H1 (cell line): ENCODE measurements at regions not wholly inside any gene's neighbourhood (a gene's known extent, or its start where the extent isn't known, plus 50 kb on each side); places are given as distances from the start of the nearest gene placed in this dataset.

Source experiments
- CEBPB ChIP-seq: IDR thresholded peaks from 2 replicates; pipeline ENCODE4 v1.6.1; 2012; ENCODE audit warnings: low read depth, low read length
- CHD2 ChIP-seq: IDR thresholded peaks from 2 replicates; pipeline ENCODE4 v1.6.1; 2012; ENCODE audit warnings: low read length, improper control_type of control experiment
- CREB1 ChIP-seq: IDR thresholded peaks from 2 replicates; pipeline ENCODE4 v1.6.1; 2012; ENCODE audit warnings: inconsistent platforms
- EP300 ChIP-seq, 2 experiments: IDR thresholded peaks; 1 replicate in 1 of 2; 2 replicates in 1 of 2; pipeline ENCODE4 v1.6.1; 2011 to 2012; ENCODE audit warnings: low read depth in 2 of 2, low read length in 2 of 2, mild to moderate bottlenecking in 2 of 2, borderline replicate concordance in 1 of 2, inconsistent platforms in 1 of 2, moderate library complexity in 1 of 2
- KDM1A ChIP-seq: fragments of 200-600, 300-600 bp; sonication (generic); IDR thresholded peaks from 2 replicates; pipeline ENCODE4 v1.7.1; 2016; ENCODE audit warnings: mild to moderate bottlenecking, low read length, borderline replicate concordance
- POLR2AphosphoS5 ChIP-seq: IDR thresholded peaks from 2 replicates; pipeline ENCODE4 v1.6.1; 2011; ENCODE audit warnings: low read depth, low read length
- SUZ12 ChIP-seq: fragments of 200-600 bp; sonication (generic); IDR thresholded peaks from 2 replicates; pipeline ENCODE4 v1.6.1; 2012; ENCODE audit warnings: mild to moderate bottlenecking, inconsistent platforms, low read length, moderate library complexity, mixed read lengths
- TCF12 ChIP-seq: IDR thresholded peaks from 2 replicates; pipeline ENCODE4 v1.6.1; 2011; ENCODE audit warnings: low read depth, mild to moderate bottlenecking, low read length
- YY1 ChIP-seq: IDR thresholded peaks from 2 replicates; pipeline ENCODE4 v1.6.1; 2011; ENCODE audit warnings: low read depth, mild to moderate bottlenecking, low read length
- ZNF274 ChIP-seq: IDR thresholded peaks from 2 replicates; pipeline ENCODE4 v1.7.0; 2012; ENCODE audit warnings: low read length, borderline replicate concordance; ENCODE audit errors: extremely low read depth
- TF ChIP-seq, protein P1 (sequence below), 3 experiments: IDR thresholded peaks; 1 replicate in 2 of 3; 2 replicates in 1 of 3; pipeline versions ENCODE4 v1.5.1 to v1.6.1; 2011; ENCODE audit warnings: low read length in 3 of 3, mild to moderate bottlenecking in 3 of 3, inconsistent platforms in 2 of 3, low read depth in 1 of 3, moderate library complexity in 1 of 3; ENCODE audit not compliant: insufficient read depth in 1 of 3; ENCODE audit errors: control extremely low read depth in 1 of 3
- TF ChIP-seq, protein P2 (sequence below): IDR thresholded peaks from 2 replicates; pipeline ENCODE4 v1.6.1; 2011; ENCODE audit warnings: low read depth, mild to moderate bottlenecking, low read length; ENCODE audit not compliant: insufficient read depth

DNA sequence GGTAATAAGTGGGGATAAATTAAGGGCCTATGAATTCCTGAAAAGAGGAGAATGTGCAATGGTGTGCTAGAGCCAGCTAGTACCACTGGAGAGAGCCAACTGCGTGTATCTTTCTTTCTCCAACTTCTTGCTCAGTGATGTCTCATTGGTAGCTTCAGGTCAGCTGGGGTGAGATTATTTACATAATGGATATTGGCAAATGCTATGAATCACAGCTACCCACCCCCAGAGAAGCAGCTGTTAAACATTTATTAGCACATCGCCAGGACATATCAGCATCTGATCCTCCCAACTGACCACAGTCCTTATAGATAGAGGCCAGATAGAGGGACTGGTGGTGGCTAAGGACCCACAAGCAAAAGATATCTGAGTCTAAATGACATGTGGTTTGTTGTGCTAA, 421.3 kb downstream of the ACTL7B start:
- TF ChIP-seq YY1 = no peak
- TF ChIP-seq, protein P1, sequence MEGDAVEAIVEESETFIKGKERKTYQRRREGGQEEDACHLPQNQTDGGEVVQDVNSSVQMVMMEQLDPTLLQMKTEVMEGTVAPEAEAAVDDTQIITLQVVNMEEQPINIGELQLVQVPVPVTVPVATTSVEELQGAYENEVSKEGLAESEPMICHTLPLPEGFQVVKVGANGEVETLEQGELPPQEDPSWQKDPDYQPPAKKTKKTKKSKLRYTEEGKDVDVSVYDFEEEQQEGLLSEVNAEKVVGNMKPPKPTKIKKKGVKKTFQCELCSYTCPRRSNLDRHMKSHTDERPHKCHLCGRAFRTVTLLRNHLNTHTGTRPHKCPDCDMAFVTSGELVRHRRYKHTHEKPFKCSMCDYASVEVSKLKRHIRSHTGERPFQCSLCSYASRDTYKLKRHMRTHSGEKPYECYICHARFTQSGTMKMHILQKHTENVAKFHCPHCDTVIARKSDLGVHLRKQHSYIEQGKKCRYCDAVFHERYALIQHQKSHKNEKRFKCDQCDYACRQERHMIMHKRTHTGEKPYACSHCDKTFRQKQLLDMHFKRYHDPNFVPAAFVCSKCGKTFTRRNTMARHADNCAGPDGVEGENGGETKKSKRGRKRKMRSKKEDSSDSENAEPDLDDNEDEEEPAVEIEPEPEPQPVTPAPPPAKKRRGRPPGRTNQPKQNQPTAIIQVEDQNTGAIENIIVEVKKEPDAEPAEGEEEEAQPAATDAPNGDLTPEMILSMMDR (IDR thresholded peaks at IDR 0.05; ENCODE audit: control extremely low read depth in 1 of 3, insufficient read depth in 1 of 3, low read depth in 1 of 3, low read length in 3 of 3) = no peak
- TF ChIP-seq KDM1A = no peak
- no peak for TF ChIP-seq POLR2AphosphoS5
- no peak for TF ChIP-seq SUZ12
- no peak for TF ChIP-seq CREB1
- TF ChIP-seq ZNF274 = no peak
- TF ChIP-seq CHD2 = no peak
- TF ChIP-seq CEBPB = no peak
- no peak for TF ChIP-seq EP300 (IDR thresholded peaks at IDR 0.05; ENCODE audit: borderline replicate concordance in 1 of 2, low read depth in 2 of 2, low read length in 2 of 2)
- TF ChIP-seq, protein P2, sequence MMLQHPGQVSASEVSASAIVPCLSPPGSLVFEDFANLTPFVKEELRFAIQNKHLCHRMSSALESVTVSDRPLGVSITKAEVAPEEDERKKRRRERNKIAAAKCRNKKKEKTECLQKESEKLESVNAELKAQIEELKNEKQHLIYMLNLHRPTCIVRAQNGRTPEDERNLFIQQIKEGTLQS = no peak
- TF ChIP-seq TCF12 = no peak
